Karpas-422 (cell line): ENCODE measurements at regions not wholly inside any gene's neighbourhood (a gene's known extent, or its start where the extent isn't known, plus 50 kb on each side); places are given as distances from the start of the nearest gene placed in this dataset.

Experiments
- DNase-seq: peaks from one replicate; pipeline ENCODE4 v3.0.0-alpha.2; 2015
- H2AFZ ChIP-seq: fragments of 200-600 bp; sonication (generic); 2 replicates; pipeline ENCODE4 v1.6.1; 2014; ENCODE audit warnings: antibody characterized with exemption, low read length, mixed read lengths
- H3K27ac ChIP-seq: fragments of 200-600 bp; sonication (generic); 2 replicates; pipeline ENCODE4 v1.5.1; 2014; ENCODE audit warnings: mild to moderate bottlenecking, low read length, moderate library complexity
- H3K27me3 ChIP-seq: fragments of 200-600 bp; sonication (generic); 2 replicates; pipeline ENCODE4 v1.6.1; 2014; ENCODE audit warnings: low read length, mixed read lengths
- H3K36me3 ChIP-seq: fragments of 200-600 bp; sonication (generic); 2 replicates; pipeline ENCODE4 v1.6.1; 2014; ENCODE audit warnings: low read length, mixed read lengths; ENCODE audit not compliant: insufficient read depth
- H3K4me1 ChIP-seq: fragments of 200-600 bp; sonication (generic); 2 replicates; pipeline ENCODE4 v1.6.1; 2014; ENCODE audit warnings: mild to moderate bottlenecking, low read length, mixed read lengths
- H3K4me2 ChIP-seq: fragments of 200-600 bp; sonication (generic); 2 replicates; pipeline ENCODE4 v1.6.1; 2014; ENCODE audit warnings: low read length, low read depth, mild to moderate bottlenecking; ENCODE audit not compliant: poor library complexity, severe bottlenecking
- H3K4me3 ChIP-seq: fragments of 200-600 bp; sonication (generic); 2 replicates; pipeline ENCODE4 v1.5.1; 2014; ENCODE audit warnings: mild to moderate bottlenecking, antibody characterized with exemption, low read length, mixed read lengths
- H3K79me2 ChIP-seq: fragments of 200-600 bp; sonication (generic); 2 replicates; pipeline ENCODE4 v1.6.1; 2014; ENCODE audit warnings: mild to moderate bottlenecking, low read length, mixed read lengths
- H3K9ac ChIP-seq: fragments of 200-600 bp; sonication (generic); 2 replicates; pipeline ENCODE4 v1.6.0; 2014; ENCODE audit warnings: low read length
- H3K9me2 ChIP-seq: fragments of 200-600 bp; sonication (generic), shearing (Covaris generic); replicated peaks from 2 replicates; pipeline ENCODE4 v1.6.0; 2014; ENCODE audit warnings: mild to moderate bottlenecking, low read length, moderate library complexity; ENCODE audit not compliant: insufficient read depth
- H3K9me3 ChIP-seq: fragments of 300-700, 200-600 bp; sonication (generic); 2 replicates; pipeline ENCODE4 v1.6.1; 2014; ENCODE audit warnings: low read length, mixed read lengths
- H4K20me1 ChIP-seq: fragments of 200-600 bp; sonication (generic); 2 replicates; pipeline ENCODE4 v1.6.1; 2014; ENCODE audit warnings: mild to moderate bottlenecking, antibody characterized with exemption, low read length, low read depth; ENCODE audit not compliant: insufficient read depth

DNA sequence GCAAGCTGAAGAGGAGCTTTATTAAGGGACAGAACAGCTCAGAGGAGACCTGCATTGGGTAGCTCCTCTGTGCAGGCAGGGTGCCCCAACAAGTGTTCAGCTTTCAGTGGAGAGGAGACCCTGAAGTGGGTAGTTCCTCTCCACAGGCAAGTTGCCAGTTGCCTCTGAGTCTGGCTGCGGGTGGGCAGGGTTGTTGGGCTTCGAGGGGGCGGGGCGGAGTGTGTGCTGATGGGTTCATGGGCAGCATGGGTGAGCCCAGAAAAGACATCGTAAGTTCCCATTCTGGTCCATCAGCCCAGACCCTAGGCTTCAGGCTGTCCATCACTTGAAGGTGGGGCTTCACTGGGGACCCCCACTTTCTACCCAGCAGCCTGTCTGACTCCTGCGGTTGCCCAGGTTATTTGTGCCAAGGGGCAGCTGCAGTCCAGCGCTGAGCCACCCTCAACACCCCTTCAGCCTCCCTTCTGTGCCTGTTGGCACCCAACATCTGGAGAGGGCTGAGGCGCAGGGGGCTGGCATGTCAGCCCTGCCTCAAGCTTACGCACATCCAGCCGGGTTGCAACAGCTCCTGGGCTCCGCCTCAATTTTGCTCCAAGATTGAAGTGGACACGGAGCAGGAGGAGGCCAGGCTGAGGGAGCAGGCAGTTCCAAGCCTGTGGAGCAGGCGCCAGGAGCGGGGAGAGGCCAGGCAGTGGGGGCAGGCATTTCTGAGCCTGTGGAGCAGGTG is 350.5 kb upstream of the PCDH20 start:
- H3K9ac ChIP-seq, result no peak overlapping the region
- H3K9me2 ChIP-seq, result no peaks in the 10 kb centered on the region
- no peak overlapping the region for H2AFZ ChIP-seq
- no peaks in the 10 kb centered on the region for H3K79me2 ChIP-seq
- DNase-seq, result no peak
- H3K27me3 ChIP-seq, result no peaks in the 10 kb centered on the region
- H3K27ac ChIP-seq, result no peak overlapping the region
- no peak overlapping the region for H3K4me3 ChIP-seq
- no peak overlapping the region for H3K4me2 ChIP-seq
- 0 out of 2 replicates have a peak, but pooled peaks cover 4% of the 10 kb centered on the region for H3K4me1 ChIP-seq
- no peaks in the 10 kb centered on the region for H3K9me3 ChIP-seq
- no peaks in the 10 kb centered on the region for H4K20me1 ChIP-seq
- no peaks in the 10 kb centered on the region for H3K36me3 ChIP-seq

DNA sequence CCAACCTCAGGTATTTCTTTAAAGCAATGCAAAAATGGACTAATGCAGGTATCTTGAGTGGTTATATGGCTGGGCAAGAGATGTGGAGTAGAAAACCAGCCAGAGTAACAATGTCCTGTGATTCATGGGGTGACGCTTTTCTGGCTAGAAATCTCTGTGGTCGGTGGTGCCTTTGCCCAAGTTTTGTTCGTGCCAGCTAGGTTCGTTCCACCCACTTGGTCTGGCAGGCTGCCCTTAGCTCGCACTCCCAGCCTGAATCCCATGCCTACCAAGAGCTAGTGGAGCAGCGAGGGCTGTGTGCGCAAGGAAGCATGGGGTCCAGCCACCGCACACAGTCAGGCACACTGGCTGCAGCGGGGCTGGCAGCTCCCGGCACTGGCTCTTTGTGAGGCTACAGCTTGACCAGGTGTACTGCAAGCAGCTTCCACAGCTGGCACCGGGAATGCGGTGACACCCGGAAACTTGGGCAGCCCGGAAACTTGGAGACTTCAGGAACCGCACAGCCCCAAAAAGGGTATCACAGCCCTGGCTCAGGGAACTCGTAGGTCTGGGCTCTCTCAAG is 349.6 kb upstream of the PCDH20 start:
- H3K4me3 ChIP-seq, result no peak overlapping the region
- no peak overlapping the region for H3K9ac ChIP-seq
- no peak for DNase-seq
- H3K4me2 ChIP-seq, result no peak overlapping the region
- H3K36me3 ChIP-seq, result no peaks in the 10 kb centered on the region
- H2AFZ ChIP-seq, result no peak overlapping the region
- H4K20me1 ChIP-seq, result no peaks in the 10 kb centered on the region
- no peaks in the 10 kb centered on the region for H3K9me3 ChIP-seq
- H3K27me3 ChIP-seq, result no peaks in the 10 kb centered on the region
- no peak overlapping the region for H3K27ac ChIP-seq
- H3K4me1 ChIP-seq, result 0 out of 2 replicates have a peak, but pooled peaks cover 4% of the 10 kb centered on the region
- H3K9me2 ChIP-seq, result no peaks in the 10 kb centered on the region
- H3K79me2 ChIP-seq, result no peaks in the 10 kb centered on the region

DNA sequence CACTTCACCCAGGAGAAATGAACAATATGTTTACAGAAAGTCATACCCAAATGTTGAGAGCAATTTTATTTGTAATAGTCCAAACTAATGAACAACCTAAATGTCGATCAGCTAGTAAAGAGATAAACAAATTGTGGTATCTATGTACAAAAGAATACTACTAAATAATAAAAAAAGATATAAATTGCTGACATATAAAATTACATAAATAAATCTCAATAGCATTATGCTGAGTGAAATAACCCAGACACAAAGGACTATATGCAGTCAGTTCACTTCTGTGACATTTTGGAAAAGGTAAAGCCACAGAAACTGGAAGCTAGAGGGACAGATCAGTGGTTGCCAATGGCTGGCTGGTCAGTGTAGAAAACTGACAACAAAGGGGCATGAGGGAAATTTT is 346.0 kb upstream of the PCDH20 start:
- Histone ChIP-seq H3K36me3 (no peaks in the 10 kb centered on the region), H3K9me3 (no peaks in the 10 kb centered on the region), H3K79me2 (no peaks in the 10 kb centered on the region), H3K9me2 (no peaks in the 10 kb centered on the region), H3K4me1 (no peaks in the 10 kb centered on the region), H3K27me3 (no peaks in the 10 kb centered on the region), H2AFZ (no peak overlapping the region), H3K4me3 (no peak overlapping the region), H3K27ac (no peak overlapping the region), H4K20me1 (no peaks in the 10 kb centered on the region), H3K9ac (no peak overlapping the region), H3K4me2 (no peak overlapping the region)
- DNase-seq, result no peak

DNA sequence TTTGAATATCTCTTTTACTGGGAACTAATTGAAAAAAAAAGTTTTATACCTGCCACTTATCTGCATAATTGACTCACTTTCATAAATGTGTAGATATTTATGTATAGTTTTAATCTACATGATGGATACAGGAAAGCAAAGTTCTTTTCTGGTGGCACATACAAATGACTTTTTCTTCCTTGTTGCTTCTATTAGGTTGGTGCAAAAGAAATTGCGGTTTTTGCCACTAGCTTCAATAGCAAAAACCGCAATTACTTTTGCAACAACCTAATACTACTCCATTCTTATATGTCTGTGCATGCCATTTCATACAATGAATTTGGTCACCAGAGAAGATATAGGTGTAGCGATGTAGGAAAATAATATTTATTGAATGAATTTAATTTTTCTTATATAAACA is 344.5 kb upstream of the PCDH20 start:
- Histone ChIP-seq H3K9me2 (no peaks in the 10 kb centered on the region), H2AFZ (no peak overlapping the region), H3K27ac (no peak overlapping the region), H3K4me3 (no peak overlapping the region), H3K9me3 (no peaks in the 10 kb centered on the region), H3K9ac (no peak overlapping the region), H3K79me2 (no peaks in the 10 kb centered on the region), H3K4me1 (no peaks in the 10 kb centered on the region), H3K4me2 (no peak overlapping the region), H3K36me3 (no peaks in the 10 kb centered on the region), H3K27me3 (no peaks in the 10 kb centered on the region), H4K20me1 (no peaks in the 10 kb centered on the region)
- no peak for DNase-seq

DNA sequence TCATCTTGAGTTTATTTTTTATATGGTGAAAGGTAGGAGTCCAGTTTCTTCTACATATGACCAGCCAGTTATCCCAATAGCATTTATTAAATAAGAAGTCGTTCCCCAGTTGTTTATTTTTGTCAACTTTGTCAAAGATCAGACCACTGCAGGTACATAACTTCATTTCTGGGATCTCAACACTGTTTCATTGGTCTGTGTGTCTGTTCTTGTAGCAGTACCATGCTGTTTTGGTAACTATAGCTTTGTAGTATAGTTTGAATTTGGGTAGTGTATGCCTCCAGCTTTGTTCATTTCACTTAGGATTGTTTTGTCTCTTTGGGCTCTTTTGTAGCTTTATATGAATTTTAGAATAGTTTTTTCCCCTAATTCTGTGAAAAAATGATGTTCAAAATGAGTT is 340.4 kb upstream of the PCDH20 start:
- Histone ChIP-seq H3K36me3 (no peaks in the 10 kb centered on the region), H3K27me3 (no peaks in the 10 kb centered on the region), H3K9me2 (no peaks in the 10 kb centered on the region), H3K9me3 (no peaks in the 10 kb centered on the region), H3K27ac (no peak overlapping the region), H3K4me3 (no peak overlapping the region), H3K4me1 (no peaks in the 10 kb centered on the region), H4K20me1 (no peaks in the 10 kb centered on the region), H3K79me2 (no peaks in the 10 kb centered on the region), H2AFZ (no peak overlapping the region), H3K9ac (no peak overlapping the region), H3K4me2 (no peak overlapping the region)
- no peak for DNase-seq

DNA sequence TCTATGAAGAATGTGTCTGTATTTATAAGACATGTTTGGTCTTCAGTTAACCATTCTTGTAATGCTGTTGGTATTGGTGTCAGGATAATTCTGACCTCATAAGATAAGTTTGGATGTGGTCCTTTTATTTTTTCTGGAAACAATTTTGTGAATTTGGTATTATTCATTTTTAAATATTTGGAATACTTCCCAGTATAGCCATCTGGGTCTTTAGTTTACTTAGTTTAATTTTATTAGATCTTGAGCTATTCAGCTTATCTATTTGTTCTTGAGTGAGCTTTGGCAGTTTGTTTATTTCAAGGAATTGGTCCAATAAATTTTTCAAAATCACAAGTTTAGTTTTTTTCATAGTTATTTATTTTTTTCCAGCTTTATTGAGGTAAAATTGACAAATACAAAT is 335.4 kb upstream of the PCDH20 start:
- H3K9ac ChIP-seq, result no peak overlapping the region
- no peak overlapping the region for H3K4me3 ChIP-seq
- no peaks in the 10 kb centered on the region for H3K36me3 ChIP-seq
- H2AFZ ChIP-seq, result no peak overlapping the region
- H3K27ac ChIP-seq, result no peak overlapping the region
- no peaks in the 10 kb centered on the region for H3K9me2 ChIP-seq
- H4K20me1 ChIP-seq, result no peaks in the 10 kb centered on the region
- H3K4me2 ChIP-seq, result no peak overlapping the region
- H3K4me1 ChIP-seq, result no peaks in the 10 kb centered on the region
- no peaks in the 10 kb centered on the region for H3K79me2 ChIP-seq
- H3K9me3 ChIP-seq, result no peaks in the 10 kb centered on the region
- DNase-seq, result no peak
- H3K27me3 ChIP-seq, result no peaks in the 10 kb centered on the region

DNA sequence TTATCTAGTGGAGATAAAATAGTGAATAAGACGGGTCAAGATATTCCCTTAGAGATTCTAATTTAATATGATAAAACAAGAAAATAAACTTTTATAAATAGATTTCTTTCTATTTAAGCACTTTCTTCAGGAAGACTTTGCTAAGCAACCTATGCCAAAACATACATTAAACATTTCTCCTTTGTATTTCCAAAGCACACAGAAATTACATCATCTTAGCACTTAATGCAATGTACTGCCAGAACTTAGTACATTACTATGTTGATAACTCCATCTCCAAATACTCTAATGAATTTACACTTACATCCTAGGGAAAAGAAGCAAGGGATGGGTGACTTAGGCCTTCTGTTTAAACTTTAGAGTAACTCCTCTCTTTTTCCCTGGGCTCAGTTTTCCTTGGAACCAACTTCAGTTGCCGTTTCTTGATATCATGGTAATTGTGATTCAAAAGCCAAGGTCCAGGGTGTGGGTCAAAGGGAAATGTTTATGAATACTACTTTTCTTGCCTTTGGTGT is 322.6 kb upstream of the PCDH20 start:
- Histone ChIP-seq H3K36me3 (no peaks in the 10 kb centered on the region), H3K4me3 (no peak overlapping the region), H3K4me2 (no peak overlapping the region), H3K27me3 (no peaks in the 10 kb centered on the region), H4K20me1 (no peaks in the 10 kb centered on the region), H3K4me1 (no peaks in the 10 kb centered on the region), H3K27ac (no peak overlapping the region), H3K9ac (no peak overlapping the region), H3K9me3 (no peaks in the 10 kb centered on the region), H2AFZ (no peak overlapping the region), H3K79me2 (no peaks in the 10 kb centered on the region), H3K9me2 (no peaks in the 10 kb centered on the region)
- DNase-seq, result no peak

DNA sequence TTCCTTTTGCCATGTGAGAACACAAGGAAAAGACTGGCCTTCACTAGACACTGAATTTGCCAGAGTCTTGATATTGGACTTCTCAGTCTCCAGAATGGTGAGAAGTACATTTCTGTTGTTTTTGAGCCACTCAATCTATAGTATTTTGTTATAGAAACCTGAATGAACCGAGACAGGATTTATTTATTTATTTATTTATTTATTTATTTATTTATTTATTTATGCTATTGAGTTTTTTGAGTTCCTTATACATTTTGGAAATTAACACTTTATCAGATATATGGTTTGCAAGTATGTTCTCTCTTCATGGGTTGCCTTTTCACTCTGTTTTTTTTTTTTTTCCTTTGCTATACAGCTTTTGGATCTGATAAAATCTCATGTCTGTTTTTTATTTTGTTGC is 319.0 kb upstream of the PCDH20 start:
- H3K79me2 ChIP-seq, result no peaks in the 10 kb centered on the region
- H3K4me1 ChIP-seq, result no peaks in the 10 kb centered on the region

More for the DNA sequence above, 319.0 kb upstream of the PCDH20 start:
- no peaks in the 10 kb centered on the region for H3K36me3 ChIP-seq
- DNase-seq, result no peak
- no peaks in the 10 kb centered on the region for H3K9me2 ChIP-seq
- H3K9ac ChIP-seq, result no peak overlapping the region
- no peaks in the 10 kb centered on the region for H3K9me3 ChIP-seq
- no peaks in the 10 kb centered on the region for H3K27me3 ChIP-seq
- no peak overlapping the region for H3K27ac ChIP-seq
- H4K20me1 ChIP-seq, result no peaks in the 10 kb centered on the region
- no peak overlapping the region for H2AFZ ChIP-seq
- H3K4me3 ChIP-seq, result no peak overlapping the region
- no peak overlapping the region for H3K4me2 ChIP-seq
